HG03175 (cell line): ENCODE measurements at regions not wholly inside any gene's neighbourhood (a gene's known extent, or its start where the extent isn't known, plus 50 kb on each side); places are given as distances from the start of the nearest gene placed in this dataset.

ENCODE experiments used
- ATAC-seq: cut with Tn5 transposase; IDR thresholded peaks from one replicate; pipeline ENCODE4 v1.9.1; 2021; ENCODE audit warnings: mild to moderate bottlenecking, moderate library complexity; ENCODE audit not compliant: unreplicated experiment

DNA sequence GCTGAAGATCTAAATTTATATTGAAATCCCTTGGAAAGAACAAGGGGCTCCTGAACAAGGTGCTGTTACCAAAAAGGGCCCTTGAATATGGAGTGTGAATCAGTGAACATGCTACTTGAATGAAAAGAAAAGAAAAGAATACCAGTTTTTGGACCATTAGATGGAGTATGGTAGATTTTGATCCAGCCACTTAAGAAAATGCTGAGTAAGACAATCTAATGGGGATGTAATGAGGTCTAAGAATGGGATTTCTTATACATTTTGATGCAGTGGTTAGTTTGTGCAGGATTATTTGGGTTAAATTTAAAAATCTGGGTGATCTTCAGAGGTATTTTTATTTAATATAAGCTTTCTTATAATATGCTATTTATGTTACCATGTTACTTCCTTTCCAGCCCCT lies 2003.0 kb upstream of the LRRTM1 start:
- ATAC-seq: no peak

DNA sequence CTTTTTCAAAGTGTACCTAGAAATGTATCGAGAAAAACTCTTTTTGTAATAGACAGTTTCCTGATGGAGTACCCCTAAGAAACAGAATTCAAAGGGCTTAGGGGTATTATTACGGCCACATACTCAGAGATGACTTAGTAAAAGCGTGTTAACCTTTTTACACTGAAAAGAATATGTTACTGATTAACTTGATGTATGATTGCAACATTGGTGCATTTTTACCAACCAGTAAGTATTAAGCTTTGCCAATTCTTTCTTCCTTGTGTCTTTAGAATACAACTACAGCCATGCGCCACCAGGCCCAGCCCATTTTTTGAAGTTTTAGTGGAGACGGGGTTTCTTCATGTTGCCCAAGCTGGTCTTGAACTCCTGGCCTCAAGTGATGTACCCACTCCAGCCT lies 1997.0 kb upstream of the LRRTM1 start:
- ATAC-seq: no peak

DNA sequence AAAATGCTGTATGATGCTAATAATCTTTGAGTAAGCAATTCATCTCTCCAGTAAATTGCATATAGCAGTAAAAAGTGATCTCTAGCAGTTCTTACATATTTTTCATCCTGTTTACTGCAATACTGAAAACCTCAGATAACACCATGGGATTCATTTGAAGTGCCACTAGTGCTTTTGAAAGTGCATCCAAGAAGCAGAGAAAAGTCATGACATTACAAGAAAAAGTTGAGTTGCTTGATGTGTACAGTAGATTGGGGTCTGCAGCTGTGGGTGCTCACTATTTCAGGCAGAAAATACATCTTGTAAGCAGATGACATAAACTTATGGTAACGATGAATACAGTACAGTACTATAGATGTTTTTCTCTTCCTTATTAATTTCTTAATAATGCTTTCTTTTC lies 1984.9 kb upstream of the LRRTM1 start:
- ATAC-seq: no peak

DNA sequence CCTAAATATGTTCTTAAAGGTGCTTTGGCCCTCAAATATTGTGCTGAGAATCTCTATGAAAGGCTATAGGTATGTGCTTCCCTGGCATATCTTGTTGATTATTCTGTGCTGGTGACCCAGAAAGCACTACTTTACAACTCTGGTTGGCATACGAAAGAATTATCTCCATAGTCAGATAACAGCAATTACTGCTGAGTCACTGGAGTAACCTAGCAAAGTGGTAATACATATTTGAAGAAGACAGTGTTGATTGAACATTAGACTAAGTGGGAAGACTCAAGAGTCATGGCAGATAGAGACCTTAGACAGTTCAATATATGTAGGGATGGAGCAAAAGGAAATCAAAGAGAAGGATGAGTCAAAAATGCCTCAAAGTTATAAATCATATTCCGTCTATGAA lies 1978.5 kb upstream of the LRRTM1 start:
- ATAC-seq: no peak

DNA sequence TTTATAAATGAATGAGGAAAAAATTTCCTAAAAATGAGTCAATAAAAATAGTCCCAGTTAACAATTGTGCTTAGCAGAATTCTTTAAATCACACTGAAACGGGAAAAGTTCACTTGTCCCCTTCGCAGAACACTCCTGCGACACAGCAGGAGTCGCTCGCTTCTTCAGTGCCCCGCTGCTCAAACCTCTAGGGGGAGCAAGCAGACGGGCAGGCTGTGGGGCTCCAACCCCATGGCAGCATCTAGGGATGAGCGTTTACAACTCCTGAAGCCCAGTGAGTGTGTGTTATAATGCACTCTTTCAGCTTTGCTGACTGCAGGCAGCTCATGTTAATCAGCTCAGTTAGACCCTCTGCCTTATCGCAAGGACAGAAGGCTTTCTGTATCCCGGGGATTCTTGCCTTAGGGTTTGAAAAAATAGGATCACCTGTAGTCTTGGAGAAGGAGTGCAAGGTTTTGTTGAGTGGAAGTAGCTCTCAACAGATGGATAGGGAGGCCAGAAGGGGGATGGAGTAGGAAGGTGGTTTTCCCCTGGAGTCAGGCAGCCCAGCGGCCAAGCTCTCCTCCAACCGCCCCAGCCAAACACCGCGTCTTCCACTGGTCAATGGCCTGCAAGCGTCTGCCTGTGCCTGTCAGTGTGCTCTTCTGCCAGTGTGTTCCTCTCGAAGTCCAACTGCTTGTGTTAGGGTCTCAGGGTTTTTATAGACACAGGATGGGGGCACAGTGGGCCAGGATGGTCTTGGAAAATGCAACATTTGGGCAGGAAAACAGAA lies 1977.7 kb upstream of the LRRTM1 start:
- ATAC-seq: no peak

DNA sequence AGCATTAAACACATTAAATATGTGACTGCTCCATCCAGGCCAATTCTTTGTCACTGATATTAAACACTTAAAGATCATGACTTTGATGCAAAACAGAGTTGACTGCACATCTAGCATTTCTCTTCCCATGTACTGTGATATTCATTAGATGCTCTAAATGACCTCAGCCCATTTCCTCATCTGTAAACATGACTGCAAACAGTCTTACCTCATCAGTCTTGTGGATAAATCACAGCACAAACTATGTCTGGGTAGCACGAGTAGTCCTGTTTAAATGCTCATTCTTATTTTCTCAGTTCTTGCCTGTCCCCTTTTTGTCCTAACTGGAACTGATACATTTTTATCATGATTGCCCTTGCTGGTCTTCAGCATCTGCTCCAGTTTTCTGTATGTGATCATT lies 1974.8 kb upstream of the LRRTM1 start:
- no peak for ATAC-seq

DNA sequence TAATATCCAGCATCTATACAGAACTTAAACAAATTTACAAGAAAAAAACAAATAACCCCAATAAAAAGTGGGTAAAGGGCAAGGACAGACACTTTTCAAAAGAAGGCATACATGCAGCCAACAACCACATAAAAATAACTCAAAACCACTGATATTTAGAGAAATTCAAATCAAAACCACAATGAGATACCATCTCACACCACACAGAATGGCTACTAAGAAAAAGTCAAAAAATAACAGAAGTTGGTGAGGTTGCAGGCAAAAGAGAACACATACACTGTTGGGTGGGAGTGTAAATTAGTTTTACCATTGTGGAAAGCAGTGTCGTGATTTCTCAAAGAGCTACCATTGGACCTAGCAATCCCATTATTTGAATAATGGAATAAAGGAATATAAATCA lies 1973.9 kb upstream of the LRRTM1 start:
- no peak for ATAC-seq

DNA sequence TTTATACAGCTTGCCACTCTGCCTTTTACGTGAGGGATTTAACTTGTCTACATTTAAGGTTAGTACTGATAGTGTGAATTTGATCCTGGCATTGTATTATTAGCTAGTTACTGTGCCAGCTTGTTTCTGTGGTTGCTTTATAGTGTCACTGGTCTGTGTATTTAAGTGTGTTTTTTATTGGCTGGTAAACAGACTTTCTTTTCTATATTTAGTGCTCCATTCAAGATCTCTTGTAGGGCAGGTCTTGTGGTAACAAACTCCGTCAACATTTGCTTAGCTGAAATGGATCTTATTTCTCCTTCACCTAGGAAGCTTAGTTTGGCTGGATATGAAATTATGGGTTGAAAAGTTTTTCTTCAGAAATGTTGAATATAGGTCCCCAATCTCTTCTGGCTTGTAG lies 1971.0 kb upstream of the LRRTM1 start:
- ATAC-seq: no peak

DNA sequence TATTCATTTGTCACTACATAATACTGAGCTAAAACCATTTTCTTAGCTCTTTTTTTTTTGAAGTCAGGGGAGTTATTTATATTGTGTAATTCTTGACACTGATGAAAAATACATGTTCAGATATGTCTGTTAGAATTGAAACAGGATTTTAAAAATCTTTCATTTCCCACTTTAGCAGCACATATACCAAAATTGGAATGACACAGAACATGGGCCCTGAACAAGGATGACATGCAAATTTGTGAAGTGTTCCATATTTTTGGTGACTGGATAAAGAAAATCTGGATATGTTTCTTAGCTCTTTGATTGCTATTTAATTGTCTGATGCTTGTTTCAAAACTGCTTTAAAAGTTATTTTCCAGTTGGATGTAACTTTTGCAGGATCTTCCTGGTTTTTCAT lies 1963.9 kb upstream of the LRRTM1 start:
- ATAC-seq: no peak

DNA sequence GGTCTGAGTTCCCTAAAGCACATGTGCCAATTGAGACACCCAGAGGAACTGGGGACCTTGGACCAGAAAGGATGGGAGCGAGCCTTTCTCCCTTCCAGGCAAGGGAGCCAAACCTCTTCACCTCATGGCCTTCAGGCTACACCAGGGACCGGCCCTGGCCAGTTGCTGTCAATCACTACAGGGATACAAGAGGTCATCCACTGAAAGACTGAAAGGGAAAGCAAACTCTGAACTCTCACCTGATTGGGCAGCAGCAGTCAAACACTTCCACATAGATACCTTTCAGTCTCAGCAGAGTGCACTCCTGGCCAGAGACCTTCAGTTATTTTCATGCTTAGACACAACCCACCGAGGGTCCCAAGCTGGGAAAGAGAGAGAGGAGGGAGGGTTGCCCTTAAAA lies 1956.0 kb upstream of the LRRTM1 start:
- no peak for ATAC-seq

DNA sequence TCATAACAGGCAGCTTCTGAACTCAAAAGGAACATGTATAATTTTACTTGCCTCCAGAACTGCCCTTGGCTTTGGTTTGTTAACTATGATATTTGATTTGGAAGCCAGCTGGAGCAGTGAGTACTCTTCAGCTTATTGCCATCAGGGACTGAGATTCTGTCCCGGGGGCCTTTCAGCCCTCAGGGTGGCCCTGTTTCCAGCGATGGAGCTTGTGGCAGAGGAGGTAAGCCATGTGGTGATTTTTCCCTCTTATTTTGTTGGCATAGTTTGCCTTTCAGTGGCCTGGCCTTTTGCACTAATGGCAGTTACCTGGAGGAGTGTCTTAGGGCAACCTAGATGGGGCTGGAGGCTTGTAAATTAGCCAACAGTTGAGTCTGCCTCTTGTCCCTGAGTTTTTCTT lies 1955.0 kb upstream of the LRRTM1 start:
- ATAC-seq: no peak

DNA sequence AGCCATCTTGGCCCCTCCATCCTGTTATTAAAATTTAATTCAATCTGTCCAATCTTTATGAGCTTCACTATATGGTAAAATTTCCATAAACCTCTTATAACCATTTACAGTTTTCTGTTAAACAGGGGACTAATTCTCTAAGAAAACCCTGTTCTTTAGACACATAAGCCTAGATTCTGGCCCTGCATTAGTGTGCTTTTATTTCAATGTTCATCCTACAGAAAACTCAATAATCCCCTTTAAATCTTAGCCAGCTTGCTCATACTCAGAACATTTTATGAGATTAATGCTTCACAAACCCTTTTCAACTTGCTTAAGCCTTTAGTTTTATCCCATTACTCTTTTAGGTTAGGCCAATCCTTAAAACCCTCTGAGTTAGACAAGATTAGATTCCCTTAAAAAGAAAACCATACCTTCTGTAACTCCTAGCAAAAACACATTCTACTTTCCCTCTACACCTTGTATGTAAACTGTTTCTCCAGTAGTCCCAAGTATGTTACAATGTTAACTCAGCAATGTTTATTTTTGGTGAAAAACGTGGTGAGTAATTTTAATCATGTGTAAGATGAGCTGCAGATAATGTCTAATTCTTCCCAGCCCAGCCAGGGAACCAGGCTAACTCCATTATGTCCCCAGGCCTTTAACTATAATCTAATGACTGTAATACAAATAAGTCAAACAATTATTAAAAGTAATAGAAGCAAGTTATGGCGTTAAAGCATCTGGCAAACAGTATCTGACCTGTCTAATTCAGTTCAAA lies 1953.4 kb upstream of the LRRTM1 start:
- ATAC-seq: no peak

DNA sequence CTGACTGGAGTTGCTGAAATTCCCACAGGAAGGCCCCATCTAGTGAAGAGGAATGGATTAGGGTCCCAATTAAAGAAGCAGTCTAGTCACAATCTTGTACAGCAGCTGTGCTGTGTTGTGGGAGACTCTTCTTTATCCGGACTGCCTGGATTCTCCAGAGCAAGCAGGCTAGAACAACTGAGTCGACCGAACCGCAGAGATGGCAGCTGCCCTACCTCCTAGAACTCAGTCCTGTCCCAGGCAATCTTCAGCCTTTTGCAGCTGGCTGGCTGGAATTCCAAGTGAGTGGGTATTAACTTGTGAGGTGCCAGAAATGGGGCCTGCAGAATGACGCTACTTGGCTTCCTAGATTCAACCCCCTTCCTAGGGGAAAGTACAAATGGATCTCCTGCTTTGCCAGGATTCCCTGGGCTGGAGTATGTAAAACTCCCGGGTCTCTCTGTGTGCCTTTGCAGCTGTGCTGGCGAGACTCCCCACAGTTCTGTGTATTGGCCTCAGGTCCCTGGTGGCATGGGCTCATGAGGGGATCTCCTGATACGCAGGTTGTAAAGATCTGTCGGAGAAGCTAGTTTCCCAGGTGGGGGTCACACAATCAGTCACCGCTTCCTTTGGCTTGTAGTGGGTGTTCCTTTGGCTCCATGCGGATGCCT lies 1952.6 kb upstream of the LRRTM1 start:
- ATAC-seq: no peak

DNA sequence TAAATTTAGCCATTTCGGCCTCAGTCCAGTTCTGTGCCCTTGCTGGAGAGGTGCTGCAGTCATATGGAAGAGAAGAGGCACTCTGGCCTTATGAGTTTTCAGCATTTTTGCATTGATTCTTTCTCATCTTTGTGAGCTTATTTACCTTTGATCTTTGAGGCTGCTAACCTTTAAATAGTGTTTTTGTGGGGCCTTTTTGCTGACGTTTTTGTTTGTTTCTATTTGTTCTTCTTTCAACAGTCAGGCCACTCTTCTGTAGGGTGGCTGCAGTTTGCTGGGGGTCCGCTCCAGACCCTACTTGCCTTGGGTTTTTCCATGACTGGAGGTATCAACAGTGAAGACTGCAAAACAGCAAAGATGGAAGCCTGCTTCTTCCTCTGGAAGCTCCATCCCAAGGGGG lies 1951.7 kb upstream of the LRRTM1 start:
- ATAC-seq: no peak

DNA sequence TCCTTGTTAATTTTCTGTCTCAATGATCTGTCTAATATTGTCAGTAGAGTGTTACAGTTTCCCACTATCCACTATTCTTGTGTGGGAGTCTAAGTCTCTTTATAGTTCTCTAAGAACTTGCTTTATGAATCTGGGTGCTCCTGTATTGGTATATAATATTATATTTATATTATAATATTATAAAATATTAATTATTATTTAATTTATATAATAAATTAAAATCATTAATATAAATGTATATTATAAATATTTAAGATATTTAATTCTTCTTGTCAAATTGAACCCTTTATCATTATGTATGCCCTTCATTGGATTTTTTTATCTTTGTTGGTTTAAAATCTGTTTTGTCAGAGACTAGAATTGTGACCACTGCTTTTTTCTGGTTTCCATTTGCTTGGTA lies 1950.2 kb upstream of the LRRTM1 start:
- ATAC-seq: no peak

DNA sequence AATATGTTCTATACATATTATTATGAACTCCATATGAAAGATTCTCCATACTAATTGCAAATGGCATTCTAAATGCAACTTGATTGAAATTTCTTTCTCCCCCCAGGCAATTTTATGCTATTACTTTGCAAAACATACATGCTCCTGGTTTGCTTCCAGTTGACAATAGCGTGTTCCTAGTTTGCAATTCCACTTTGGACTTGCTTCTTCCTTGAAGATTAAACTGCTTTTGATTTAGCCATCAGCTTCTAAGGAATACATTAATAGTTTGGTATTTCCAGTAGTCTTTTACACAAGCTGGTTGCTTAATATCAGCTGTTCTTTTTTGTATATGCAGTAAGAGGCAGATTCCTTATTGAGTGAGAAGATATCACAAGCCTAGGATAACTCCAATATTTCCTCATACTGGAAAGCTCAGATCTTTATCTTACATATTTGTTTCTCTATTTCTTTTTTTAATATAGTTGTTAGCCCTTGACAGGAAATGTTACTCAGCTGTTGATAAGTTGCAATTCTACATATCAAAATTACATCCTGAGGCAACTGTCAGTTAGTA lies 1941.7 kb upstream of the LRRTM1 start:
- ATAC-seq: no peak

DNA sequence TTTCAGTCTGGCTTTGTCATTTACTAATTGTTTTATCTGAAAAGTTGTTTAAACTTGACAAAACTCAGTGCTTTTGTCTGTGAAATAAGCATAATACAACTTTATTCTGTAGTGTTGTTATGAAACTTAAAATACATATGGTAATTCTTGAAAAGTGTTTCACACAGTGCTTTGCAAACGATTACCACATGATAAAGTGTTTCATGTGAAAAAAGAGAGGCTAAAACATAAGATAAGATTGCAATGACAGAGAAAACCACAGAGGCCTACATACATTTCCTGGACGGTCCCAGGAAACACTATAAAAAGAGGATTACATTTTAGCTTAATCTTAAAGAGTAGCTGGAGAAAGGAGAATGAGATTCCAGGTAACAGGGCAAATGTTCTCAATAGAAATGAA lies 1934.6 kb upstream of the LRRTM1 start:
- ATAC-seq: no peak

DNA sequence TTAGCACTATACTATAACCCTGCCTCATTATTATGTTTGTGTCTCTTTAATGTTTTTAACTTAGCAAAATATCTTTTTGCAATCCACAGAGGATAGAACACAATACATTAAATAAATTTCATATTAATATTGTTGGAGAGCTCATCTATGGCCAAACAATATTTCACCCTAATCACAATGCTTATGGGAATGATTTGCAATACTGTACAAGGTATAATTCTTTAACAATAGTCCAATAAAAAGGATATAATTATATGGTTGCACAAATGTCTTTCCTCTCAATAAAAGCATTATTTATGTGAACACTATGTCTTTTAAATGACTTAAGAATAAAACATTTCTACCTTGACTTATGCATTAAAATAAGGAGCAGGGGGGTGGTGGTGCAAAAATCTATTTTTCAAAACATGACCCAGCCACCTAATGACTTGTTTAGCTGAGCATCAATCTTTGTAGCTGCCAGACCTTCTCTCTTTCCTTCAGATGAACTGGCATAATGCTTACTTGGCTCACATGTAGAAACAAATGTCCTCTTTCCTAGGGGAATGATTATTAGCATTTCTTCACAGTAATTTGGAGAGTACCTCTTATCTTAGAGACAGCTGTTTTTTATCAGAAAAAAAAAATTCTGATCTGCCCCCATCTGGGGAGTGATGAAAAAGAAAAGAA lies 1933.6 kb upstream of the LRRTM1 start:
- ATAC-seq: no peak

DNA sequence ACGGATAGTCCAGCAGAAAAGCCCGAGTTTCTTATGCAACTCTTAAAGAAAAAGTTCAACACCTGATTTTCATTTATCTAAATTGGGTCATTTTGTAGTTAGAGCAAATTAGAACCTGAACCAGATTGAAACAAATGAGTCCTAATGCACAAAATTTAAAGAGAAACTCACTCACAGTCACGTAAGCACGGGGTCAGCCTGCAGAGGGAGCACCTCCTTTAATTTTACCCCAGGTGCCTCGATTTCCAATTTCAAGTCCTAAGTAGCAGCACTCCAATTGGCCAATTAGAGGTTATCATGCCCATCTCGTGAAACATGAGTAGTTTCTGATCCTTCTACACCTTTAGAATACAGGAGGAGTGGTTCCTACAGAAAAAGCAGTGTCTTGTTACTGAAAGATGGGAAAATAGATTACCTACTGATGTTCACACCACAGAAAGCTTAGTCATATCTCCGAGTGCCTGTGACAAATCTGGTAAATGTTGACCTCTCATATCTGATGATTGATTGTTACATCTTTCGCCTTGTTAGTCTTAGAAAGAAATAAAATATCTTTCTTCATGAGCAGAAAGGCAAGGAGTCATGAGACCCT lies 1929.8 kb upstream of the LRRTM1 start:
- ATAC-seq: no peak

DNA sequence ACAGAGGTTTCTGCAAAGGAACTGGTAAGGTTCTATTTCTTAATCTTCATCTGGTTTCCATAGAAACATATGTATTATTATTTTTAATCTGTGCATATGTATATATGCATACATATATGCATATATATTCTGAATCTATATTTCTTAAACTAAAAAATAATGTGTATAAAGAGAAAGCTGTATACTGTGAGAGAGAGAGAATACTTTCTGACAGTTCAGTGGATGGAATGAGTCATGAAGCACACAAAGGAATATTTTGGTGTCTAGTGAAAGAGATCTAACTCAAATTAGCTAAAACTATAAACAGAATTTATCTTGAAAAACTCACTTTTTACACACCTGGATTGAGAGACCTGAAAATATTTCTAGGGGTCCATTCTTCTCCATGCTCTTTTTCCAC lies 1929.3 kb upstream of the LRRTM1 start:
- no peak for ATAC-seq

DNA sequence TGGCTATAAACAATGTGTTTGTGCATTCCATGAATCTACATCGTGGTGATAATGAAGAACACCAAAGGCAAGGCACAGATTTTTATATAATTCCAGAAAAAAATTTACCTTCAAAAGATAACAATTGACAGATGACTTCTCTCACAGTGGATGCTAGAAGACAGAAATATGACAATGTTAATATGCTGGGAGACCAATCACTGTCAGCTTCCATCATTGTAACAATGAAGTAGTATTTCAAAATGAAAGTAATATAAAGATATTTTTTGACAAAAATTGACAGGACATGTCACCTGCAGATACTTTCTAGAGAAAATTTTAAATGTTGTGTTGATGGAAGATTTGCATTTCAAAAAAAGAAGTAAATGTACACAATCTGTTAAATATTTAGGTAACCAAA lies 1925.9 kb upstream of the LRRTM1 start:
- no peak for ATAC-seq
